ENCODE measurements at regions not wholly inside any gene's neighbourhood (a gene's known extent, or its start where the extent isn't known, plus 50 kb on each side); places are given as distances from the start of the nearest gene placed in this dataset.

- no peak for ATAC-seq
- TF ChIP-seq TCF4 (CRISPR knock-in tag; IDR thresholded peaks at IDR 0.05; ENCODE audit: borderline replicate concordance): no peak
- no peak for TF ChIP-seq ZC3H10 (CRISPR knock-in tag; IDR thresholded peaks at IDR 0.05)
- TF ChIP-seq ARNTL (CRISPR knock-in tag; IDR thresholded peaks at IDR 0.05; ENCODE audit: borderline replicate concordance, low read depth): no peak
- TF ChIP-seq RARB (CRISPR knock-in tag; IDR thresholded peaks at IDR 0.05): no peak
- no peak for TF ChIP-seq CREB5 (CRISPR knock-in tag; IDR thresholded peaks at IDR 0.05; ENCODE audit: low read depth)
- TF ChIP-seq GLIS3 (CRISPR knock-in tag; IDR thresholded peaks at IDR 0.05): no peak
- no peak for TF ChIP-seq ZFP30 (CRISPR knock-in tag; IDR thresholded peaks at IDR 0.05)
- no peak for TF ChIP-seq PPARA (CRISPR knock-in tag; IDR thresholded peaks at IDR 0.05; ENCODE audit: borderline replicate concordance)
- TF ChIP-seq, protein P1, sequence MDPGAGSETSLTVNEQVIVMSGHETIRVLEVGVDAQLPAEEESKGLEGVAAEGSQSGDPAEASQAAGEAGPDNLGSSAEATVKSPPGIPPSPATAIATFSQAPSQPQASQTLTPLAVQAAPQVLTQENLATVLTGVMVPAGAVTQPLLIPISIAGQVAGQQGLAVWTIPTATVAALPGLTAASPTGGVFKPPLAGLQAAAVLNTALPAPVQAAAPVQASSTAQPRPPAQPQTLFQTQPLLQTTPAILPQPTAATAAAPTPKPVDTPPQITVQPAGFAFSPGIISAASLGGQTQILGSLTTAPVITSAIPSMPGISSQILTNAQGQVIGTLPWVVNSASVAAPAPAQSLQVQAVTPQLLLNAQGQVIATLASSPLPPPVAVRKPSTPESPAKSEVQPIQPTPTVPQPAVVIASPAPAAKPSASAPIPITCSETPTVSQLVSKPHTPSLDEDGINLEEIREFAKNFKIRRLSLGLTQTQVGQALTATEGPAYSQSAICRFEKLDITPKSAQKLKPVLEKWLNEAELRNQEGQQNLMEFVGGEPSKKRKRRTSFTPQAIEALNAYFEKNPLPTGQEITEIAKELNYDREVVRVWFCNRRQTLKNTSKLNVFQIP (CRISPR knock-in tag; IDR thresholded peaks at IDR 0.05; ENCODE audit: borderline replicate concordance, low read depth): no peak
These were observed 223.6 kb upstream of the SEMA3E start for GRCh38 chr7:83872501-83872900.

DNA sequence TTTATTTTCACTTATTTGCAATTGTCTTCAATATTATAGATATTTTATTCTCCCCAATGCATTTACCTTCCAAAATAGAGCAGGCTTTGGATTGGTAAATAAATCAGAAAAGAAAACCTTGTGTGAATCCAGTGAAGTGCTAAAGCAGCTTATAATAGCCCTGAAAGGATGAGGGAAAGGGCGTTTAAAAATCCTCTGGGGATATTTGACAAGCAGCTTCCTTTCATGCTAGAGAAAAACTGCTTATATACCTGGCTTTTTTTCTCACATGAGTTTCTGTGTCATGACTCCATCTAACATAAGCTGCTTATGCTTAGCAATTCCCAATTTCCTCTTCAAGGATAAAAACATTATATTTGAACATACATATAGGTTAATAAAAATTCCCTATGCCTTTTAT, 221.6 kb upstream of the SEMA3E start:
- no peak for ATAC-seq
- TF ChIP-seq RARB (CRISPR knock-in tag; IDR thresholded peaks at IDR 0.05) (no peak), ZNF8 (CRISPR knock-in tag; IDR thresholded peaks at IDR 0.05) (no peak), ZNF565 (CRISPR knock-in tag; conservative IDR thresholded peaks at IDR 0.05; ENCODE audit: low read depth) (no peak), TCF4 (CRISPR knock-in tag; IDR thresholded peaks at IDR 0.05; ENCODE audit: borderline replicate concordance) (no peak), CSRNP3 (CRISPR knock-in tag; IDR thresholded peaks at IDR 0.05) (no peak), OSR1 (CRISPR knock-in tag; IDR thresholded peaks at IDR 0.05) (no peak)

- ATAC-seq: no peak
- no peak for TF ChIP-seq ZC3H10 (CRISPR knock-in tag; IDR thresholded peaks at IDR 0.05)
- no peak for TF ChIP-seq ARNTL (CRISPR knock-in tag; IDR thresholded peaks at IDR 0.05; ENCODE audit: borderline replicate concordance, low read depth)
These were observed 217.6 kb upstream of the SEMA3E start for GRCh38 chr7:83866582-83866981.

GRCh38 chr7:83864551-83864950, 215.6 kb upstream of the SEMA3E start:
- TF ChIP-seq SNAI2 (CRISPR knock-in tag; IDR thresholded peaks at IDR 0.05): no peak
- no peak for TF ChIP-seq ZNF70 (CRISPR knock-in tag; IDR thresholded peaks at IDR 0.05)
- TF ChIP-seq TOX (CRISPR knock-in tag; IDR thresholded peaks at IDR 0.05; ENCODE audit: borderline replicate concordance): no peak
- TF ChIP-seq ZNF565 (CRISPR knock-in tag; conservative IDR thresholded peaks at IDR 0.05; ENCODE audit: low read depth): no peak
- TF ChIP-seq ESRRG (CRISPR knock-in tag; IDR thresholded peaks at IDR 0.05): no peak
- TF ChIP-seq ZFP3 (CRISPR knock-in tag; IDR thresholded peaks at IDR 0.05): no peak
- TF ChIP-seq CSRNP3 (CRISPR knock-in tag; IDR thresholded peaks at IDR 0.05): no peak
- TF ChIP-seq, protein P2, sequence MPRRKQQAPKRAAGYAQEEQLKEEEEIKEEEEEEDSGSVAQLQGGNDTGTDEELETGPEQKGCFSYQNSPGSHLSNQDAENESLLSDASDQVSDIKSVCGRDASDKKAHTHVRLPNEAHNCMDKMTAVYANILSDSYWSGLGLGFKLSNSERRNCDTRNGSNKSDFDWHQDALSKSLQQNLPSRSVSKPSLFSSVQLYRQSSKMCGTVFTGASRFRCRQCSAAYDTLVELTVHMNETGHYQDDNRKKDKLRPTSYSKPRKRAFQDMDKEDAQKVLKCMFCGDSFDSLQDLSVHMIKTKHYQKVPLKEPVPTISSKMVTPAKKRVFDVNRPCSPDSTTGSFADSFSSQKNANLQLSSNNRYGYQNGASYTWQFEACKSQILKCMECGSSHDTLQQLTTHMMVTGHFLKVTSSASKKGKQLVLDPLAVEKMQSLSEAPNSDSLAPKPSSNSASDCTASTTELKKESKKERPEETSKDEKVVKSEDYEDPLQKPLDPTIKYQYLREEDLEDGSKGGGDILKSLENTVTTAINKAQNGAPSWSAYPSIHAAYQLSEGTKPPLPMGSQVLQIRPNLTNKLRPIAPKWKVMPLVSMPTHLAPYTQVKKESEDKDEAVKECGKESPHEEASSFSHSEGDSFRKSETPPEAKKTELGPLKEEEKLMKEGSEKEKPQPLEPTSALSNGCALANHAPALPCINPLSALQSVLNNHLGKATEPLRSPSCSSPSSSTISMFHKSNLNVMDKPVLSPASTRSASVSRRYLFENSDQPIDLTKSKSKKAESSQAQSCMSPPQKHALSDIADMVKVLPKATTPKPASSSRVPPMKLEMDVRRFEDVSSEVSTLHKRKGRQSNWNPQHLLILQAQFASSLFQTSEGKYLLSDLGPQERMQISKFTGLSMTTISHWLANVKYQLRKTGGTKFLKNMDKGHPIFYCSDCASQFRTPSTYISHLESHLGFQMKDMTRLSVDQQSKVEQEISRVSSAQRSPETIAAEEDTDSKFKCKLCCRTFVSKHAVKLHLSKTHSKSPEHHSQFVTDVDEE (CRISPR knock-in tag; IDR thresholded peaks at IDR 0.05): no peak
- TF ChIP-seq ZC3H10 (CRISPR knock-in tag; IDR thresholded peaks at IDR 0.05): no peak
- no peak for TF ChIP-seq ZFP30 (CRISPR knock-in tag; IDR thresholded peaks at IDR 0.05)
- no peak for TF ChIP-seq BACH2 (CRISPR knock-in tag; IDR thresholded peaks at IDR 0.05; ENCODE audit: borderline replicate concordance)
- ATAC-seq: no peak
